Activated naive CD4-positive, alpha-beta T cell treated with anti-CD3 and anti-CD28 coated beads, Interleukin-2, amount 50 U/mL, for 72 hours (primary cell): ENCODE measurements at regions not wholly inside any gene's neighbourhood (a gene's known extent, or its start where the extent isn't known, plus 50 kb on each side); places are given as distances from the start of the nearest gene placed in this dataset.
A peak's percentile ranks its signal among the peaks of the same experiment; 100 is the strongest.
"Not testable (repeated sequence)": the region's sequence is repeated elsewhere in the genome, so short reads cannot be mapped to it uniquely, and the experiment has no call there.

Experiments used
- ATAC-seq, 2 donors: fragments of 150-1000 bp; cut with Tn5 transposase; 2 replicates each; pipeline ENCODE4 v1.10.0; 2021; ENCODE audit warnings: mild to moderate bottlenecking in 2 of 2, moderate library complexity in 2 of 2
- DNase-seq, 2 donors: peaks; one replicate each; pipeline ENCODE4 v3.0.0; 2021 to 2022; ENCODE audit warnings: low spot score in 2 of 2
- H3K27ac Mint-ChIP-seq, 2 donors: one replicate each; pipeline ENCODE4 v1.8.0; 2022; ENCODE audit warnings: mild to moderate bottlenecking in 2 of 2, mixed read lengths in 2 of 2
- H3K36me3 Mint-ChIP-seq, 2 donors: one replicate each; pipeline ENCODE4 v1.8.0; 2022; ENCODE audit warnings: mixed read lengths in 2 of 2
- H3K9me3 Mint-ChIP-seq, 2 donors: one replicate each; pipeline ENCODE4 v1.8.0; 2022; ENCODE audit warnings: mixed read lengths in 2 of 2

- ATAC-seq (no peak), DNase-seq (no peak)
- Mint-ChIP-seq H3K9me3 (peaks cover 3 to 6% of the 10 kb centered on the region in 2 donors), H3K36me3 (peaks cover 4 to 26% of the 10 kb centered on the region in 2 donors), H3K27ac (no peak overlapping the region)
Observed at GRCh38 chr3:16740515-16740914, 135.3 kb upstream of the DAZL start.

GRCh38 chr3:16741103-16741758, 136.0 kb upstream of the DAZL start:
- ATAC-seq = peak; percentile 85 to 93
- Mint-ChIP-seq H3K36me3 (peaks cover 4 to 26% of the 10 kb centered on the region in 2 donors), H3K27ac (peak overlapping the region; percentile 38 to 85), H3K9me3 (peaks cover 3 to 6% of the 10 kb centered on the region in 2 donors)
- DNase-seq = peak; percentile 36 to 61

- DNase-seq = peak; percentile 16 to 73
- peak overlapping the region; percentile 38 to 85 for H3K27ac Mint-ChIP-seq
- ATAC-seq = peak; percentile 86 to 92
- H3K9me3 Mint-ChIP-seq = peaks cover 3 to 6% of the 10 kb centered on the region in 2 donors
- peaks cover 4 to 26% of the 10 kb centered on the region in 2 donors for H3K36me3 Mint-ChIP-seq
Observed at GRCh38 chr3:16741890-16742289, 136.7 kb upstream of the DAZL start.

GRCh38 chr3:16743276-16743675, 138.1 kb upstream of the DAZL start:
- no peak for ATAC-seq
- no peak for DNase-seq
- Mint-ChIP-seq H3K27ac (no peak overlapping the region), H3K36me3 (peaks cover 4 to 26% of the 10 kb centered on the region in 2 donors), H3K9me3 (peaks cover 3 to 6% of the 10 kb centered on the region in 2 donors)

GRCh38 chr3:16759227-16759903, 125.4 kb upstream of the PLCL2 start:
- Mint-ChIP-seq H3K27ac (no peak overlapping the region), H3K36me3 (no peaks in the 10 kb centered on the region), H3K9me3 (peaks cover 0 to 13% of the 10 kb centered on the region in 2 donors)
- ATAC-seq (no peak), DNase-seq (no peak)

GRCh38 chr3:16761571-16761970, 123.2 kb upstream of the PLCL2 start:
- peaks cover 0 to 9% of the 10 kb centered on the region in 2 donors for H3K9me3 Mint-ChIP-seq
- no peak overlapping the region for H3K27ac Mint-ChIP-seq
- DNase-seq (no peak), ATAC-seq (no peak)
- H3K36me3 Mint-ChIP-seq = no peaks in the 10 kb centered on the region

GRCh38 chr3:16765661-16766060, 119.1 kb upstream of the PLCL2 start:
- no peaks in the 10 kb centered on the region for H3K9me3 Mint-ChIP-seq
- no peak overlapping the region for H3K27ac Mint-ChIP-seq
- no peaks in the 10 kb centered on the region for H3K36me3 Mint-ChIP-seq
- ATAC-seq = no peak
- no peak for DNase-seq

GRCh38 chr3:16767006-16767405, 117.7 kb upstream of the PLCL2 start:
- DNase-seq (no peak), ATAC-seq (no peak)
- no peaks in the 10 kb centered on the region for H3K36me3 Mint-ChIP-seq
- no peaks in the 10 kb centered on the region for H3K9me3 Mint-ChIP-seq
- no peak overlapping the region for H3K27ac Mint-ChIP-seq

GRCh38 chr3:16768014-16768413, 116.7 kb upstream of the PLCL2 start:
- Mint-ChIP-seq H3K9me3 (no peaks in the 10 kb centered on the region), H3K27ac (no peak overlapping the region), H3K36me3 (no peaks in the 10 kb centered on the region)
- DNase-seq (no peak), ATAC-seq (no peak)

- no peaks in the 10 kb centered on the region for H3K36me3 Mint-ChIP-seq
- no peak for DNase-seq
- ATAC-seq = no peak
- no peaks in the 10 kb centered on the region for H3K9me3 Mint-ChIP-seq
- no peak overlapping the region for H3K27ac Mint-ChIP-seq
Observed at GRCh38 chr3:16768956-16769355, 115.8 kb upstream of the PLCL2 start.

- no peak for ATAC-seq
- H3K9me3 Mint-ChIP-seq = no peaks in the 10 kb centered on the region
- no peak for DNase-seq
- H3K36me3 Mint-ChIP-seq = no peaks in the 10 kb centered on the region
- no peak overlapping the region for H3K27ac Mint-ChIP-seq
Observed at GRCh38 chr3:16769525-16769924, 115.2 kb upstream of the PLCL2 start.

GRCh38 chr3:16770021-16770420, 114.7 kb upstream of the PLCL2 start:
- ATAC-seq = no peak
- no peak for DNase-seq
- no peaks in the 10 kb centered on the region for H3K36me3 Mint-ChIP-seq
- no peak overlapping the region for H3K27ac Mint-ChIP-seq
- H3K9me3 Mint-ChIP-seq = no peaks in the 10 kb centered on the region

GRCh38 chr3:16770792-16771191, 114.0 kb upstream of the PLCL2 start:
- DNase-seq = no peak
- no peaks in the 10 kb centered on the region for H3K9me3 Mint-ChIP-seq
- H3K36me3 Mint-ChIP-seq = no peaks in the 10 kb centered on the region
- no peak overlapping the region for H3K27ac Mint-ChIP-seq
- ATAC-seq = no peak

GRCh38 chr3:16773594-16773993, 111.2 kb upstream of the PLCL2 start:
- H3K27ac Mint-ChIP-seq, H3K9me3 Mint-ChIP-seq: not testable (repeated sequence)

GRCh38 chr3:16774536-16774935, 110.2 kb upstream of the PLCL2 start:
- not testable (repeated sequence) for H3K27ac Mint-ChIP-seq, DNase-seq, H3K9me3 Mint-ChIP-seq, ATAC-seq, H3K36me3 Mint-ChIP-seq

More at GRCh38 chr3:16773594-16773993, 111.2 kb upstream of the PLCL2 start:
- not testable (repeated sequence) for ATAC-seq, DNase-seq, H3K36me3 Mint-ChIP-seq

- DNase-seq (no peak), ATAC-seq (no peak)
- peaks cover 0 to 2% of the 10 kb centered on the region in 2 donors for H3K9me3 Mint-ChIP-seq
- no peak overlapping the region for H3K27ac Mint-ChIP-seq
- H3K36me3 Mint-ChIP-seq = peaks cover 0 to 6% of the 10 kb centered on the region in 2 donors
Observed at GRCh38 chr3:16784973-16785372, 99.8 kb upstream of the PLCL2 start.

GRCh38 chr3:16785465-16785864, 99.3 kb upstream of the PLCL2 start:
- peaks cover 0 to 7% of the 10 kb centered on the region in 2 donors for H3K36me3 Mint-ChIP-seq
- peaks cover 0 to 7% of the 10 kb centered on the region in 2 donors for H3K9me3 Mint-ChIP-seq
- DNase-seq = no peak
- no peak for ATAC-seq
- H3K27ac Mint-ChIP-seq = no peak overlapping the region
